ENCODE measurements at regions not wholly inside any gene's neighbourhood (a gene's known extent, or its start where the extent isn't known, plus 50 kb on each side); places are given as distances from the start of the nearest gene placed in this dataset.
A peak's percentile ranks its signal among the peaks of the same experiment; 100 is the strongest.

- ATAC-seq (no peak), DNase-seq (ENCODE audit: missing footprints) (no peak)
- intact Hi-C loops (cut with DNase I) = no loop called here
Observed at GRCh38 chr15:77762747-77763355, 130.1 kb upstream of the LINGO1 start.

DNA sequence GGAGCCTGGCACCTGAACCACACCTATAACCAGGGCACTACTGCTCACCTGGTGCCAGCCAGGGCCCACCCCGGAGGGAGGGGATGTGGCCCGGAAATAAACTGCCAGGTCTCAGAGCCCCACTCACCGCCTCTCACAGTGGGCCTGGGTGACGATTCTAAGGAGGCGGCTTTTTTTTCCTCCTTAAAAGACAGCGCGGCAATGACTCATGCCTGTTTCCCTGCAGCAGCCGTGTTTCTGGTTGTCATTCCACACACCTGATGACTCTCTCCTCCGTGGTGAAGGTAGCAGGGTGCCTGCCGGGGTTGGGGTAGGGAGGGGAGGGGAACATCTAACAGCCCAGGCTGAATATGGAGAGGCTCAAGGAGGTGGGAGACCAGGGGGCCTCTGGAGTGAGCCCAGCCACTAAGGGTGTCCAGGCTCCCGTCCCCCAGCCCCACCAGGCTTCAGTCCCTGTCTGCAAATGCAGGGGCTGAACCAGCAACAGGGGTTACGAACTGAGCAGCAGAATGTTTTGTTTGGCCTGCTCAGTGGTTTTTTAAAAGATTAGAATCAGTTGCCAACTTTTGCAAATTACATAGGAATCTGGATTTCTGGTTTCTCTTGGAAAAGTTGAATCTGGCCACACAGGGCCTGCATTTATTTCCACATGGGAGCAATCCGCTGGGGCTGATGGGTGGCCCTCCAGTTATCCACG is 127.3 kb upstream of the LINGO1 start:
- intact Hi-C loops (cut with DNase I) = no loop called here
- no peak for ATAC-seq

DNA sequence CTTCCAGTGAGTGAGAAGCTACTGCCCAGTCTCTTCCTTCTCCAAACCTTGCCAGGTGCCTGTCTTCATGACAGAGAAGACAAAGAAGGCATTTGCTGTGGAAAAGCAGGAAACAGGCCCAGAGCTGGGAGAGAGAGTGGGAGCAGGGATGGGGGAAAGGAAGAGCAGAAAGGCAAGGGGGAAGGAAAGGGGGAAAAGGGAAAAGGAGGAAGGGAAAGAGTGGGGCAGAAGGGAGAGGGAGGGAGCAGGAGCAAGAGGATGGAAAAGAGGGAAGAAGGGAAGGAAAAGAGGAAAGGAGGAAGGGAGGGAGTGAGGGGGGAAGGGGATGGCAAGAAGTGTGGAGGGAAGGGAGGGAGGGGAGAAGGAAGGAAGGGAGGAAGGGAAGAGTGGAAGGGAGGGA is 121.2 kb upstream of the LINGO1 start:
- intact Hi-C loops (cut with DNase I) = no loop called here
- ATAC-seq (no peak), DNase-seq (ENCODE audit: missing footprints) (no peak)

More for the DNA sequence above, 127.3 kb upstream of the LINGO1 start:
- peak; percentile 35 for DNase-seq (ENCODE audit: missing footprints)

DNA sequence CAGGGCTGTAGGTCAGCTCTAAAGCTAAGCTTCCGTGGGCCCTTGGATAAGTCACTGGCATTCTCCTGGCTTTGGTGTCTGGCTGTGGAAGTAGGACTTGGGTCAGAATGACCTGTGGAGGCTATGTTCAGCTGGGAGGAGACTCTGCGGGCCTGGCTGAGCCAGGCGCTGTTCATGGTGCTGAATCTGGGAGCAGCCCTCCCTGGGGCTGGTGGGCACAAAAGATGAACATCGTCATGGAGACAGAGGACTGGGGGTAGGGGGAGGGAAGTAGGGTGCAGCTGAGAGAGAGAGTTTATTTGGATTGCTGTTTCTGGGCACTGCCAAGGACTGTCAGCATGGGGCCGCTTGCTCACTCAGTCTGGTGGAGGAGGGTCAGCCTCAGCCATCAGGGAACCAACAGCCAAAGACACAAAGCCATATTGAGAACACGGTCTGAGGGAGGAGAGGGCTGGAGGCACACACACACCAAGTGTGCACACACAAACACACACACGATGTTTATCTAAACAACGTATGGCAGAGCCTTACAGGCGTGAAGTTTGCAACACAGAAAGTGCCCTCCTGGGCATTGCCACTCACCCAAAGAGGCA is 120.7 kb upstream of the LINGO1 start:
- intact Hi-C loops (cut with DNase I) = no loop called here
- DNase-seq (ENCODE audit: missing footprints) (peak; percentile 4), ATAC-seq (no peak)

DNA sequence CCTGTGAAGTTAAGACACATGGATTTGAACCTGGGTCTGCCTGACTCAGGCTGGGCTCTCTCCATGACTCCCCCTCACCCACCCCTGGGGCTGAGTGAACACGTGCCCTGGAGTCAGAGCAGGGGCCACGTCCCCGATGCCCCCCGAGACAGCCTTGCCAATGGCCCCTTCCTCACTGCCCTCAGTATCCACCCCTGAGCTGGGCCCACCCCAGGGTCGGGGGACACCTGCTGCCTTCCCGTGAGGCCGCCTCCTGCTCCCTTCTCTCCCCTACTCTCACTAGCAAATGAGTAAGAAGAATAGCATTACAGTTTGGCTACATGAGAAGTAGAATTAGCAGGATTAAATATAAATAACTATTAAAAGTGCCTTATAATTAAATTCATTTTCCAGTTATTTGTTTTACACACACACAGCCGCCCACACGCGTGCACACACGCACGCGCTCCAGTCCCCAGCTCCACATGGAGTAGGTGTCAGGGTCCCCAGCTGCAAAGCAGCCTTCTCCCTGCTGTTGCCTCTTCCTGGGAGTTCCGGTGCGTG is 117.4 kb upstream of the LINGO1 start:
- DNase-seq (ENCODE audit: missing footprints) (peak; percentile 23), ATAC-seq (no peak)
- intact Hi-C loops (cut with DNase I) = no loop called here

- intact Hi-C loops (cut with DNase I) = no loop called here
- peak; percentile 2 for DNase-seq (ENCODE audit: missing footprints)
Observed at GRCh38 chr15:77749236-77749997, 116.7 kb upstream of the LINGO1 start.

DNA sequence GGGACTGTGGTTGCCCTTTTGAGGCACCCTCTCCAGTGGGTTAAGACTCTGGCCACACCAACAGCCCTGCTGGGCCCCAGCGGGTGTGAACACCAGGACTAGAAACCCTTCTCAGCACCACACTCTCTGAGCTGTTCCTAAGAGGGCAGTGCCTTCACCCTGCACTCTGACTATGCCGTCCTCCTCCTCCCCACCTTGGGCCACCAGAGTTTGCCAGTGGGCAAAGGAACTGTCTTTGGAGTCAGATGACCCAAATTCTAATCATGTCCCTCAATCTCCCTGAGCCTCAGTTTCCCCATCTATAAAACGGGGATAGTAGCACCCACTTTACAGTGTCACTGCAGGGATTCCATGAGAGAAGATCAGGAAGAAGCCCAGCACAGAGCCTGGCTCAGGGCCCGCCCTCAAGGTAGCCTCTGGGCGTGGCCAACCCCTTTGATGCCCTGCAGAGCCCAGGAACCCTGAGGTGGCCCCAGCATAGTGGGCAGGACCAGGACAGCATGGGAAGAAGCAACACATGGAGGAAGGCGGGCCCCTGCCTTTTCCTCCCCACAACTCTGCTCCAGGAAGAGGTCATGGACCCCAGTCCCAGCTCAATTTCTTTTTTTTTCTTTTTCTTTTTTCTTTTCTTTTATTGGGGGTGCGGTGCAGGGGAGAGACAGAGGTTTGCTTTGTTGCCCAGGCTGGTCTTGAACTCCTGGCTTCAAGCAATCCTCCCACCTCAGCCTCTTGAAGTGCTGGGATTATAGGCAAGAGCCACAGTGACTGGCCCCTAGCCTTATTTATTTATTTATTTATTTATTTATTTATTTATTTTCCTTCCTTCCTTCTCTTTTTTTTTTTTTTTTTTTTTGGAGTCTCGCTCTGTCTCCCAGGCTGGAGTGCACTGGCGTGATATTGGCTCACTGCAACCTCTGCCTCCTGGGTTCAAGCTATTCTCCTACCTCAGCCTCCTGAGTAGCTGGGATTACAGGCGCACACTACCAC is 115.7 kb upstream of the LINGO1 start:
- DNase-seq (ENCODE audit: missing footprints) (peak; percentile 9), ATAC-seq (no peak)
- intact Hi-C loops (cut with DNase I) = no loop called here

More at GRCh38 chr15:77749236-77749997, 116.7 kb upstream of the LINGO1 start:
- no peak for ATAC-seq

- ATAC-seq (no peak), DNase-seq (ENCODE audit: missing footprints) (peak; percentile 43)
- intact Hi-C loops (cut with DNase I) = no loop called here
Observed at GRCh38 chr15:77747175-77748077, 114.7 kb upstream of the LINGO1 start.

DNA sequence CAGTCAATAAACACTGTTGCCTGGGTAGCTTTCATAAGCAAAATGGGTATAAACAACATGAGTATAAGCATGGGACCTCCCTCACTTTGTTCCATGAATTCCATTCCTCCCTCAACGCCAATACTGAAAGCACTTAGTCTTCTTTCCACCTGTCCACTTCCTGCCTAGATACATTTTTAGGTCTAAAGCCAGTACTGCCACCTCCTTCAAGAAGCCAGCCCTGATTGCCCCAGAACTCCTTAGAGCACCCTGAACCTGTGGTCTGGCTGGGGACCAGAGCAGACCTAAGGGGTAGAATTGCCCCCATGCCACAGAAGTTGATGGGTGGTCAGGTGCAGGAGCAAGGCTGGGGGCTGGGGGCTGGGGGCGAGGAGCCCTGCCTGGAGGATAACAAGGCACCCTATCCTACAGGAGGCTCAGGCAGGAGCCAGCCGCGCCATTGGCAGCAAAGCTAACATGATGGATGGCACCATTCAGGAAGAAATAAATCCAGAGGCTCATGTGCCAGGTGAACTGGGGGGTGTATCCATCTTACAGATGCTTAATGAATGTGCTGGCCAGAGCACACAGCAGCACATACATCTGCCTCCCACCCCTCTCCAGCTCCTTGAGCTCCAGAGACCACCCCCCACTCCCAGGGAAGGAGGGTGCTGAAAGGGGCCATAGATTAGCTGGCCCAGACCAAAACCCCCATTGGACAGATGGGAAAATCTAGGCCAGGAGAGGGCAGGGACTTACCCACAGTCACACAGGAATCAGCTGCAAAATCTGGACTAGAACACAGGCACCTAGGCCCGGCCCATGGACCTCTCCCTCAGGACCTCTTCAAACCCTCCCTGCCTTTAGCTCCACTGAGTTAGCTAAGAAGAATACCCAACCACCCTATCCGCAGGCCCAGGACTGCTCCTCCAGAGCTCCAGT is 113.8 kb upstream of the LINGO1 start:
- intact Hi-C loops (cut with DNase I) = no loop called here
- DNase-seq (ENCODE audit: missing footprints) (peak; percentile 57), ATAC-seq (no peak)

DNA sequence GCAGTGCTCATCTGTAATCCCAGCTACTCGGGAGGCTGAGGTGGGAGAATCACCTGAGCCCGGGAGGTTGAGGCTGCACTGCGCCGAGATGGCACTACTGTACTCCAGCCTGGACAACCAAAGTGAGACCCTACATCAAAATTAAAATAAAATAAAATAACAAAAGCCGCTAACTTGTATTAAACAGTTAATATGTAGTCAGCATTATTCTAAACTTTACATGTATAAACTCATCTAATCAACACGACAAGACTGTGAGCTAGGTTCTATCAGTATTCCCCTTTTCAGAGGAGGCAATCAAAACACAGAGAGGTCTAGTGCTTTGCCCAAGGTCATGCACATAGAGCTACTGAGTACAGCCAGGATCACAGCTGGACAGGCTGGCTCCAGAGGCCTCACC is 111.7 kb upstream of the LINGO1 start:
- intact Hi-C loops (cut with DNase I) = no loop called here
- DNase-seq (ENCODE audit: missing footprints) (peak; percentile 11), ATAC-seq (no peak)

DNA sequence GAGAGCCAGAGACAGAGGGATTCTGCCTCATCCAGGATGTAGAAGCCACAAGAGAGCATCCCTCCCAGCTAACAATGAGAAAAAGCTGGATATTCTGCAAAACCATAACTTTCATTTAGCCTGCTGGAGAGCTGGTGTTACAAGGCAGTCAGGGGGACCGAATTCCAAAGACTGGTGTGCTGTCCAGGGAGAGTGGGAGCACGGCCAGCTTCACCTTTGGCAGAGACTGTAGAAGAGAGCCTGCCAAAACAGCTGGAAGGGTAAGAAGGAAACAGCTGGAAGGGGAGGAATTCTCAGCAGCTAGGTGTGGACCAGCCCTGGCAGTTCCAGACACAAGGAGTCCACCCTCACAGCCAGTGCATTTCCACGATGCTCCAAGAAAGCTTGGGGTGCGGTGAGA is 109.9 kb upstream of the LINGO1 start:
- intact Hi-C loops (cut with DNase I) = no loop called here
- DNase-seq (ENCODE audit: missing footprints) (no peak), ATAC-seq (no peak)

- no peak for ATAC-seq
- intact Hi-C loops (cut with DNase I) = no loop called here
- peak; percentile 16 for DNase-seq (ENCODE audit: missing footprints)
Observed at GRCh38 chr15:77742127-77742526, 109.4 kb upstream of the LINGO1 start.

GRCh38 chr15:77741106-77741505 is 108.4 kb upstream of the LINGO1 start:
- DNase-seq (ENCODE audit: missing footprints) (no peak), ATAC-seq (no peak)
- intact Hi-C loops (cut with DNase I) = no loop called here

- DNase-seq (ENCODE audit: missing footprints) (peak; percentile 7), ATAC-seq (no peak)
- intact Hi-C loops (cut with DNase I) = no loop called here
Observed at GRCh38 chr15:77739591-77740378, 107.1 kb upstream of the LINGO1 start.

- DNase-seq (ENCODE audit: missing footprints) = no peak
- no peak for ATAC-seq
- intact Hi-C loops (cut with DNase I) = no loop called here
Observed at GRCh38 chr15:77738441-77739302, 106.0 kb upstream of the LINGO1 start.

Data from Right ventricle myocardium inferior (tissue), 1 donor.